T-cell (primary cell): ENCODE measurements at regions not wholly inside any gene's neighbourhood (a gene's known extent, or its start where the extent isn't known, plus 50 kb on each side); places are given as distances from the start of the nearest gene placed in this dataset.

Experiments
- ATAC-seq, 4 experiments: fragments of 200-7000 bp in 3 of 4; fragments of 150-1000 bp in 1 of 4; cut with Tn5 transposase; replicated peaks in 1 of 4; 1 replicate in 3 of 4; 2 replicates in 1 of 4; pipeline ENCODE4 v1.10.0; 2021; ENCODE audit warnings: moderate library complexity in 3 of 4, mild to moderate bottlenecking in 2 of 4, moderate number of reproducible peaks in 1 of 4
- CTCF ChIA-PET, 2 donors: fragments of 300-600 bp; sonication (Branson Sonifier 250); formaldehyde crosslinking; loops; one replicate each; lab custom pipeline; 2022; ENCODE audit warnings: antibody characterized with exemption in 2 of 2; lab: Charles Lee
- POLR2A ChIA-PET, 2 donors: fragments of 300-600 bp; sonication (Branson Sonifier 250); formaldehyde crosslinking; loops; one replicate each; lab custom pipeline; 2022; ENCODE audit warnings: antibody characterized with exemption in 2 of 2; lab: Charles Lee
- DNase-seq, 35 experiments: peaks; one replicate each; pipeline versions ENCODE4 v3.0.0 to v3.0.0-alpha.2; 2013 to 2023
- H3K27ac ChIP-seq: one replicate; pipeline ENCODE4 v1.5.1; 2013; ENCODE audit warnings: low read length
- H3K27me3 ChIP-seq, 2 experiments: replicated peaks in 1 of 2; 1 replicate in 1 of 2; 2 replicates in 1 of 2; pipeline versions ENCODE4 v1.6.1 to v1.7.0; 2013; ENCODE audit warnings: low read length in 1 of 2, mixed read lengths in 1 of 2; ENCODE audit not compliant: control insufficient read depth in 2 of 2, insufficient read depth in 2 of 2; ENCODE audit errors: extremely low read depth in 1 of 2
- H3K36me3 ChIP-seq, 2 donors: 1 replicate in 1 of 2; 2 replicates in 1 of 2; pipeline versions ENCODE4 v1.6.1 to v1.7.0; 2013; ENCODE audit warnings: low read length in 1 of 2; ENCODE audit not compliant: control insufficient read depth in 2 of 2, insufficient read depth in 1 of 2; ENCODE audit errors: extremely low read depth in 1 of 2
- H3K4me1 ChIP-seq, 2 experiments: 1 replicate in 1 of 2; 2 replicates in 1 of 2; pipeline versions ENCODE4 v1.6.1 to v1.7.0; 2013; ENCODE audit warnings: low read length in 2 of 2, mixed read lengths in 1 of 2; ENCODE audit not compliant: insufficient read depth in 2 of 2, control insufficient read depth in 1 of 2; ENCODE audit errors: extremely low read depth in 1 of 2
- H3K4me3 ChIP-seq, 2 donors: 1 replicate in 1 of 2; 2 replicates in 1 of 2; pipeline versions ENCODE4 v1.5.1 to v1.7.0; 2013; ENCODE audit warnings: mild to moderate bottlenecking in 2 of 2, low read length in 1 of 2, moderate library complexity in 1 of 2; ENCODE audit not compliant: control insufficient read depth in 1 of 2; ENCODE audit errors: extremely low read depth in 1 of 2
- H3K9me3 ChIP-seq: 2 replicates; pipeline ENCODE4 v1.7.0; 2013
- H3K27ac Mint-ChIP-seq, 2 donors: one replicate each; pipeline ENCODE4 v1.8.0; 2020 to 2021; ENCODE audit warnings: mild to moderate bottlenecking in 2 of 2, mixed read lengths in 2 of 2
- H3K27me3 Mint-ChIP-seq, 2 donors: one replicate each; pipeline ENCODE4 v1.8.0; 2021 to 2022; ENCODE audit warnings: mixed read lengths in 2 of 2
- H3K36me3 Mint-ChIP-seq: one replicate; pipeline ENCODE4 v1.8.0; 2021; ENCODE audit warnings: mixed read lengths
- H3K4me1 Mint-ChIP-seq, 3 donors: one replicate each; pipeline ENCODE4 v1.8.0; 2020 to 2022; ENCODE audit warnings: mixed read lengths in 3 of 3, mild to moderate bottlenecking in 1 of 3
- H3K4me3 Mint-ChIP-seq, 3 donors: one replicate each; pipeline ENCODE4 v1.8.0; 2020 to 2022; ENCODE audit warnings: mild to moderate bottlenecking in 3 of 3, mixed read lengths in 3 of 3, moderate library complexity in 3 of 3
- H3K9me3 Mint-ChIP-seq, 3 donors: one replicate each; pipeline ENCODE4 v1.8.0; 2020 to 2022; ENCODE audit warnings: mixed read lengths in 3 of 3
- WGBS: methylation state at CpG from one replicate; pipeline ENCODE4 v1.1.5; 2013; ENCODE audit warnings: missing lambda C conversion rate; ENCODE audit not compliant: insufficient coverage; 5-methylcytosine and 5-hydroxymethylcytosine counted together

DNA sequence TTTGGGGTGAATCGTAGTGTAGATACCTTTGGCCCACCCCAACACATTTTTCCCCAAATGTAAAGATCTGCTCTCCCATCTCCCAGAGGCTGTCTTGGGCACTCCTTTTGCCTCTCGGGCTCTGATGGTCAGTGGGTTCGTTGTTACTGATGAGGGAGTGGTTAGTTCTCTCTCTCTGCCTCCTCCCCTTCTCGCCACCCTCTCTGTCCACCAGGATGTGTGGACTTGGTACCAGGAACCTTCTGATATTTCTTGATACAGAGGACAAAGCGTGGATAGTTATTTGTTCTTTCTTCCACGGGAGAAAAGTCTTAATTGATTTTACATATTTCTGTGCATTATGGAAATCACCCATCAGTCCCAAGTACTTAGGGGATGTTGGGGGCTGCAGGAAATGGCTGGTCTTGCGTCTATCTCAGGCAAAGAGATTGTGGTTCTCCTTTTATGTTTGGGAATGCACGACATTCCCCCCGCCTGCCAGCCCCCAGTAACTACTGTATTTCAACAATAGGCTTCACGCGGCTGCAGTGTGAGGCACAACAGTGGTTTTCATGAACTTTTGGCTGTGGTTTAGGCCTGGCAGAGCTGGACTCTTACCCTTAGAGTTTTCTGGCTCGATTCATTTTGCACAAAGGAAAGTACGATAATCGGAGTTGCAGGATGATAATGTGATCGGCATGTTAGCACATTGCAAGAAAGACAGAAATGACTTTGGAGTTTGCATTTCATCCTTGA is 79.0 kb upstream of the ZNF536 start:
- Mint-ChIP-seq H3K4me1 (no peaks in the 10 kb centered on the region), H3K27me3 (peaks cover 0 to 5% of the 10 kb centered on the region in 2 donors), H3K27ac (no peak overlapping the region), H3K36me3 (no peaks in the 10 kb centered on the region), H3K4me3 (no peak overlapping the region), H3K9me3 (peaks cover 0 to 7% (median 0%) of the 10 kb centered on the region in 3 donors)
- 68% methylated on average over 6 of the region's 15 CpGs for WGBS
- no peak for DNase-seq
- ChIA-PET CTCF (no interaction called here), POLR2A (no interaction called here)
- no peak overlapping the region for H3K27ac ChIP-seq
- no peaks in the 10 kb centered on the region for H3K4me1 ChIP-seq
- H3K36me3 ChIP-seq: no peaks in the 10 kb centered on the region
- H3K9me3 ChIP-seq: no peaks in the 10 kb centered on the region
- no peak for ATAC-seq
- no peak overlapping the region for H3K4me3 ChIP-seq
- H3K27me3 ChIP-seq: peaks cover 0 to 11% of the 10 kb centered on the region in 2 experiments

DNA sequence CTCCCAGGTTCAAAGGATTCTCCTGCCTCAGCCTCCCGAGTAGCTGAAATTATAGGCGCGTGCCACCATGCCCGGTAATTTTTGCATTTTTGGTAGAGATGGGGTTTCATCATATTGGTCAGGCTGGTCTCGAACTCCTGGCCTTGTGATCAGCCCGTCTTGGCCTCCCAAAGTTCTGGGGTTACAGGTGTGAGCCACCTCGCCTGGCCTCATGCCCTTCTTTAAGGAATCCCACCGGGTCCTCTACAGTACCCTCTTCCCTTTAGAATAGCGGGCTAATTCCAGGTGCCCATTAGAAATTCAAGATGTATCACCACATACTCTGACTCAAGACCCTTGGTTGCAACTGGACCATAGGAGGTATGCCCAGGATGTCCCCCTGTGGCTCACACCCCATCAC is 74.2 kb upstream of the ZNF536 start:
- Mint-ChIP-seq H3K27me3 (peaks cover 7 to 11% of the 10 kb centered on the region in 2 donors), H3K4me1 (no peaks in the 10 kb centered on the region), H3K9me3 (no peaks in the 10 kb centered on the region), H3K27ac (no peak overlapping the region), H3K4me3 (no peak overlapping the region), H3K36me3 (no peaks in the 10 kb centered on the region)
- no peaks in the 10 kb centered on the region for H3K9me3 ChIP-seq
- no peaks in the 10 kb centered on the region for H3K4me1 ChIP-seq
- ChIA-PET CTCF (no interaction called here), POLR2A (no interaction called here)
- peaks cover 0 to 11% of the 10 kb centered on the region in 2 experiments for H3K27me3 ChIP-seq
- DNase-seq: no peak
- no peaks in the 10 kb centered on the region for H3K36me3 ChIP-seq
- no peak overlapping the region for H3K27ac ChIP-seq
- ATAC-seq: no peak
- WGBS: 84% methylated on average over 5 of the region's 9 CpGs
- no peak overlapping the region for H3K4me3 ChIP-seq

DNA sequence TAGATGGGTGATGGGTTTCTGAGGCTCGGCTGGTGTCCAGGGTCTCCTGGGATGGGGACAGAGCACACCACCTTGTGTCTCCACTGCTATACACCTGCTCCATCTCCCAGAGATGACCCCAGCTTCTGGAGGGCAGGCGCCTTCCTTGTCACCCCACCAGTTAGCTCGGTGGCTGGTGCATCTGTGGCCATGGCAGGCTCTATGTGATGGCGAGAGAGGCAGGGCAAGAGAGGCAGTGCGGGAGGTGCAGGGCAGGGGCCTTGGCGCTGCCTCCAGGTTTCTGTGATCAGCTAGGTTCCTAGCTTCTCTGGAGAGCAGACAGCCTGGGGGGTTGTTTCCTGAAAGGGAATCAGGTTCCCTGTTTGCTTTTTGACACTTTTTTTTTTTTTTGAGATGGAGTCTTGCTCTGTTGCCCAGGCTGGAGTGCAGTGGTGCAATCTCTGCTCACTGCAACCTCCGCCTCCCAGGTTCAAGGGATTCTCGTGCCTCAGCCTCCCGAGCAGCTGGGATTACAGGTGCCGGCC is 69.0 kb upstream of the ZNF536 start:
- H3K4me1 ChIP-seq: no peaks in the 10 kb centered on the region
- Mint-ChIP-seq H3K4me1 (no peaks in the 10 kb centered on the region), H3K4me3 (no peak overlapping the region), H3K36me3 (no peaks in the 10 kb centered on the region), H3K27ac (no peak overlapping the region), H3K27me3 (peaks cover 7 to 8% of the 10 kb centered on the region in 2 donors), H3K9me3 (no peaks in the 10 kb centered on the region)
- ATAC-seq: no peak
- H3K36me3 ChIP-seq: no peaks in the 10 kb centered on the region
- no peak overlapping the region for H3K4me3 ChIP-seq
- 79% methylated on average over 5 of the region's 10 CpGs for WGBS
- ChIA-PET POLR2A (no interaction called here), CTCF (no interaction called here)
- H3K9me3 ChIP-seq: no peaks in the 10 kb centered on the region
- no peak for DNase-seq
- H3K27ac ChIP-seq: no peak overlapping the region
- H3K27me3 ChIP-seq: peaks cover 0 to 4% of the 10 kb centered on the region in 2 experiments

DNA sequence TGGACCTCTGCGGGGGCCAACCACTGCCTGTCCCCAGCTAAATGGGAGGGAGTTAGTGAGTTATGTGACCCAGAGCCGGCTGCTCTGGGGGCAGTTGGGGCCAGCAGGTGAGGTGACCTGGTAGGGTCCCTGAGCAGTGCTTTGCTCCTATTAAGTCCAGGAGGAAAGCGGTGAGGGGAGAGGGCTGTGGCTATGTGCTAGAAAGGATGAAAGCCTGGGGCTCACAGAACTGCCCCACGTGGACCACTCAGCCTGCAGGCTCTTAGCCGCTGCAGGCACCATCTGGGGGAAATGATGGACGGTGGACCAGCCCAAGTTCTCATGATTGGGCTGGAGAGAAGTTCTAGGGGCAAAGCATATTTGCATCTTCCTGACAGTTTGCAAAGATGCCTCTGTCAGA is 67.6 kb upstream of the ZNF536 start:
- WGBS: 59% methylated on average over 5 of the region's 6 CpGs
- Mint-ChIP-seq H3K9me3 (no peaks in the 10 kb centered on the region), H3K4me3 (no peak overlapping the region), H3K27ac (no peak overlapping the region), H3K4me1 (no peaks in the 10 kb centered on the region), H3K27me3 (peaks cover 7 to 8% of the 10 kb centered on the region in 2 donors), H3K36me3 (no peaks in the 10 kb centered on the region)
- Histone ChIP-seq H3K4me1 (no peaks in the 10 kb centered on the region), H3K4me3 (no peak overlapping the region), H3K9me3 (no peaks in the 10 kb centered on the region), H3K27ac (no peak overlapping the region), H3K36me3 (no peaks in the 10 kb centered on the region), H3K27me3 (peaks cover 0 to 4% of the 10 kb centered on the region in 2 experiments)
- ChIA-PET POLR2A (no interaction called here), CTCF (no interaction called here)
- DNase-seq: no peak
- no peak for ATAC-seq

DNA sequence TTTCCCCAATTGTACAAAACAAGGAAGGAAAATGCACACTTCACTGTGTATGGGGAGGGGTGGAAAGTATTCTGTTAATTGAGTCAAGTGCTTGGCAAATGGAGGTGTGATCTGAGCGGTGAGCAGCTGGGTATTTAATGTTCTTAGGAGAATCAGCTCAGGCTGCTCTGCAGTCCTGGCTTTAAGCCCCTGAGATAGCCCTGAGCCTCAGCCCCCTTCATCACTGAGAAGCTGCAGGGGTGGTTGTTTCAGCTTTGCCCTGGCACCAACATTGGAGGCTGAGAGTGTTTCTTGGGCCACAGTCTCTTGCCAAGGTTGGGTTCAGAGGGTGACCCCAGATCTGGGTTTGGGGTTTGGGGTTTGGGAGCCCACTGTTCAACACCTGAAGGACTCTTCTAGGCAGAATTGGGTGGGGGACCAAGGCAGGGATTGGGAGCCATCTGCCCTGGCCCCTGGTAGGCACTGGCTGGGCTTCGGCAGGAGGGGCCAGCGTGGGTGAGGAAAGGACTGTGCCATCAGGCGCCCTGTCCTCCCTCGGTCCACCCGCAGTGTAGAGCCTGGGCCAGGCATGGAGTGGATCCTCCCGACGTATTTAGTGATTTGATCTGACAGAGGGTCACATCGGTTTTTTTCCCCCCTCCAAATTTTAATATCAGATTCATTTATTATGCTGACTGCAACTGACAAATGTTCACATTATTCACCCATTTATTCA is 66.7 kb upstream of the ZNF536 start:
- CTCF ChIA-PET: interaction anchor here in 1 of 2 donors (1.0 kb wide), 1 partner anchor 89 kb away, joined by 4 read pairs; no protein-coding TSS in a partner anchor

DNA sequence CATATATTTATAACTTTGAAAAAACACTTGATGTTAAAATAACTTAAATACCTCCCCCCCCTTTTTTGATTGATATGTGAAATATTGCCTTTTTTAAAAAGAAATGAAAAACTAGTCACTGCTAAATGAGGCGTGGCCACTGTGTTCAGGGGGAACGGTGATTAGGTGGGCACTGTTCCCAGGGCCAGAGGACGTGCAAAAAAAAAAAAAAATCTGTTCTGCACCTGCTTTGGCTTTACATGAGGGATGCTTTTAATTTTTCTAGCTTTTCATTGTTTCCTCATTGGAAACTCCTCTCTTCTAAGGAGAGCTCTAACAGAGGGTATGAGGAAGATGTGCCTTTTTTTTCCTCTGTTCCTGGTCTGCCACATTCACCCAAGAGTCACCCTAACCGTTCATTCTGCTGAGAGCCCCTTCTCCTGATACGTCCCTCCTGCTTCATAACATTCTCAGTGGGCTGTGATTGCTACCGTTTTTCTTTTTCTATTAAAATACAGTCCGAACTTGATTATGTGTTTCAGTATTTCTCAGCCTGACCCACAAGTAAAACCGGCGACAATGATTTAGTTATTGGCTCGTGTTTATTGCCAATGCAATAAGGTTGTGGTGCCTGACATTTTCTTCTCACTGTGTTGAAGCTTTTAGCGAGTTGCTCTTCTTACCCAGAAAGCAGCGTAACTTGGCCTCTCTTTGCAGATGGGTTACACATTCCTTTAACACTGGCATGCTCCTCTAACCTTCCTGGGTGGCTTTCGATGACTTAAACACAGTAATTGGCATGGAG is 64.8 kb upstream of the ZNF536 start:
- no peaks in the 10 kb centered on the region for H3K9me3 Mint-ChIP-seq
- H3K27me3 Mint-ChIP-seq: peaks cover 0 to 3% of the 10 kb centered on the region in 2 donors
- no peaks in the 10 kb centered on the region for H3K36me3 ChIP-seq
- H3K27ac ChIP-seq: no peak overlapping the region
- 76% methylated on average over 6 of the region's 13 CpGs for WGBS
- CTCF ChIA-PET: no interaction called here
- H3K4me1 ChIP-seq: no peaks in the 10 kb centered on the region
- no peak overlapping the region for H3K27ac Mint-ChIP-seq
- ATAC-seq (no peak), DNase-seq (no peak)
- peaks cover 0 to 6% of the 10 kb centered on the region in 2 experiments for H3K27me3 ChIP-seq
- H3K4me1 Mint-ChIP-seq: no peaks in the 10 kb centered on the region
- no peaks in the 10 kb centered on the region for H3K9me3 ChIP-seq
- H3K4me3 ChIP-seq: no peak overlapping the region
- H3K4me3 Mint-ChIP-seq: no peak overlapping the region
- POLR2A ChIA-PET: no interaction called here
- no peaks in the 10 kb centered on the region for H3K36me3 Mint-ChIP-seq

More for the DNA sequence above, 66.7 kb upstream of the ZNF536 start:
- DNase-seq (no peak), ATAC-seq (no peak)
- no peaks in the 10 kb centered on the region for H3K9me3 Mint-ChIP-seq
- POLR2A ChIA-PET: no interaction called here
- Histone ChIP-seq H3K4me1 (no peaks in the 10 kb centered on the region), H3K4me3 (no peak overlapping the region), H3K36me3 (no peaks in the 10 kb centered on the region), H3K9me3 (no peaks in the 10 kb centered on the region), H3K27me3 (peaks cover 0 to 4% of the 10 kb centered on the region in 2 experiments), H3K27ac (no peak overlapping the region)
- 100% methylated on average over 1 of the region's 9 CpGs for WGBS
- H3K4me1 Mint-ChIP-seq: no peaks in the 10 kb centered on the region
- H3K27me3 Mint-ChIP-seq: peaks cover 3 to 7% of the 10 kb centered on the region in 2 donors
- H3K27ac Mint-ChIP-seq: no peak overlapping the region
- no peak overlapping the region for H3K4me3 Mint-ChIP-seq
- H3K36me3 Mint-ChIP-seq: no peaks in the 10 kb centered on the region
